ENCODE measurements at regions not wholly inside any gene's neighbourhood (a gene's known extent, or its start where the extent isn't known, plus 50 kb on each side); places are given as distances from the start of the nearest gene placed in this dataset.

- TF ChIP-seq CTCF (conservative IDR thresholded peaks at IDR 0.05 in 1 of 2, IDR thresholded peaks at IDR 0.05 in 1 of 2; ENCODE audit: low read depth in 1 of 2, low read length in 2 of 2), result no peak
- TF ChIP-seq EZH2 (IDR thresholded peaks at IDR 0.05; ENCODE audit: low read length, missing control alignments), result no peak
Measured at GRCh38 chr10:91698258-91698657, 65.4 kb upstream of the PPP1R3C start.

All from fibroblast of lung (primary cell).